GM23248 (cell line): ENCODE measurements at regions not wholly inside any gene's neighbourhood (a gene's known extent, or its start where the extent isn't known, plus 50 kb on each side); places are given as distances from the start of the nearest gene placed in this dataset.

ENCODE experiments used
- EZH2 ChIP-seq: fragments of 200-600 bp; sonication (generic); IDR thresholded peaks from 2 replicates; pipeline ENCODE4 v1.6.1; 2018; ENCODE audit warnings: antibody characterized with exemption, mild to moderate bottlenecking; ENCODE audit not compliant: insufficient read depth, poor library complexity, severe bottlenecking
- EZH2phosphoT487 ChIP-seq: fragments of 200-600 bp; sonication (generic); IDR thresholded peaks from 2 replicates; pipeline ENCODE4 v1.6.1; 2018; ENCODE audit warnings: antibody characterized with exemption, moderate library complexity, mild to moderate bottlenecking, low read depth; ENCODE audit not compliant: insufficient read depth

- TF ChIP-seq EZH2phosphoT487 (no peak), EZH2 (no peak)
These were observed 87.4 kb downstream of the PDGFA start for GRCh38 chr7:432256-432655.
